GM19328 (cell line): ENCODE measurements at regions not wholly inside any gene's neighbourhood (a gene's known extent, or its start where the extent isn't known, plus 50 kb on each side); places are given as distances from the start of the nearest gene placed in this dataset.
"Not testable (repeated sequence)": the region's sequence is repeated elsewhere in the genome, so short reads cannot be mapped to it uniquely, and the experiment has no call there.

Source experiments
- ATAC-seq: cut with Tn5 transposase; IDR thresholded peaks from one replicate; pipeline ENCODE4 v1.9.1; 2021; ENCODE audit warnings: mild to moderate bottlenecking, moderate library complexity; ENCODE audit not compliant: unreplicated experiment

DNA sequence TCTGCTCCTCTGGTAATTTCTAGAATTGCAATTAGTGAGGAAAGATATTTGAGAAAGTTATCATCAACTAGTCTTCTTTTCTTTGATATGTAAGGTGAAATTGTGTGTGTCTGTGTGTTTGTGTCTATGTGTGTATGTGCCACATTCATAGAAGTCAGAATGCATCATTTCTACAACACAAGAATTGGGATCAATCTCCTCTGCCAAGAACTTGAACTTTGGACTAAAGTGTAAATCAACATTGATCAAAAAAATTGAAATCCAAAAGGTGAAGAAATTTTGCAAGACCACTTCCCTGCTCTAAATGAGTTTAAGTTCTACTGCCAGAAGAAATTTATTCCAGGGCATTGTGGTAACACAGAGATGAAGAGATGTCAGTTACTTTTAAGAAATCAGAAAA is 1072.8 kb downstream of the GRM8 start:
- ATAC-seq: no peak

GRCh38 chr7:126178865-126179264 is 1073.9 kb downstream of the GRM8 start:
- ATAC-seq: no peak

DNA sequence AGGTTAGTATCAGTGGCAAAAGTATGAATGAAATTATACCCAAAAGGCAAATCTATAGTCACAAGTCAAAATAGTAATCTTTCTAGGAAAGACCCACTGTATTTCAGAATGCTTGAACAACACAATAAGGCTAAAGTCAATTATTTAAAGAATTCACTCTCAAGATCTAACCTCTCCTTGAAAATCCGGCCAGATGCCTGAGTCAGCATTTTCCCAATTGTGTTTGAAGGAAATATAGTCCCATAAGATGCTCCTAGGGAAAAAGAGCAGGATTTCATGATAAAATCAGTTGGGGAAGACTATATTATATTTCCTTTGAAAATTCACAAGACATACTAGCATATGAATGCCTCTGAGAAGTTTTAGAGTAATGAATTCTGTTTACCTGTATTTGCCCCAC is 1075.0 kb downstream of the GRM8 start:
- ATAC-seq: no peak

DNA sequence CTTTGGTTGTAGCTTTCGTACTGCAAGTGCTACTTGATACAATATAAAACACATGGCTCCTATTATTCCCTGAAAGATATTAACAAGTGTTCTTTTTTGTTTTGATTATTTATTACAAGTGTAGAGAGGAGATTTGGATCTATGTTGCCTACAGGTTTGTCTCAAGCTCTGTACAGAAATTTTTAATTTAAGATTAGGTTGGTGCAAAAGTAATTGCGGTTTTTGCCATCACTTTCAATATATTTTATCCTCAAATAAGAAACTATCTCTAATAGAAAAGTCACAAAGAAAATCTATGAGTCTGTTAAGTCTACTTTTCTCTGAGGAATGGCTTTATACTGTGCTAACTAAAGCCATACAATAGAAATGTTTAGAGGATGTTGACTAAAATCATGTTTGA is 1086.1 kb downstream of the GRM8 start:
- no peak for ATAC-seq

DNA sequence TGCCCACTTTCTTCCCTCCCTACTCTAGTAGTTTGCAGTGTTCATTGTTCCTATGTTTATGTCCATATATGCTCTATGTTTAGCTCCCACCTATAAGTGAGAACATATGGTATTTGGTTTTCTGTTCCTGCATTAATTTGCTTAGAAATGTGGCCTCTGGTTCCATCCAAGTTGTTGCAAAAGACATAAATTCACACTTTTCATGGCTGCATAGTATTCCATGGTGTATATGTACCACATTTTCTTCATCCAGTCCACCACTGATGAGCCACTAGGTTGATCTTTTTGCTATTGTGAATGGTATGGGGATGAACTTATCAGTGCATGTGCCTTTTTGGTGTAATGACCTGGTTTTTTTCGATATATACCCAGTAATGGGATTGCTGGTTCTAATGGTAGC is 1089.1 kb downstream of the GRM8 start:
- ATAC-seq: no peak

GRCh38 chr7:126157391-126157790 is 1095.3 kb downstream of the GRM8 start:
- no peak for ATAC-seq

GRCh38 chr7:126150278-126150958 is 1102.3 kb downstream of the GRM8 start:
- no peak for ATAC-seq

- no peak for ATAC-seq
Measured at GRCh38 chr7:126140858-126141466, 1111.8 kb downstream of the GRM8 start.

GRCh38 chr7:126119981-126120380 is 1132.8 kb downstream of the GRM8 start:
- no peak for ATAC-seq

DNA sequence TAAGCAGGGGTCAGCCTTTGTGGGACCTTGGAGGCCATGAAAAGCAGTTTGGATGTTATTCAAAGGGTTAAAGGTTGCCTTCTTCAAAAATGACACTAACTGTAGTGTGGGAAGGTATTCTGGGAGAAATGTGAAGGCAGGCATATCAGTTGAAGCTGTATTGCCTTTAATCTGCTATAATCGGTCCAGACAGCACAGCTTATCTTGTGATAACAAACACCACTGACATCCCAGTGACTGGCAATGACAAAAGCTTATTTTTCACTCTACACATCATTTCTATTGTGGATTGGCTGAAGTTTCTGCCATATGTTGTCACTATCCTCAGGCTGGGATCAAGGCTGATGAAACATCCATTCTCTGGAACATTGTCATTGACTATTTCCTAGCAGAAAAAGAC is 1149.2 kb downstream of the GRM8 start:
- no peak for ATAC-seq

GRCh38 chr7:126083014-126083413 is 1153.4 kb upstream of the POT1 start:
- ATAC-seq: no peak

DNA sequence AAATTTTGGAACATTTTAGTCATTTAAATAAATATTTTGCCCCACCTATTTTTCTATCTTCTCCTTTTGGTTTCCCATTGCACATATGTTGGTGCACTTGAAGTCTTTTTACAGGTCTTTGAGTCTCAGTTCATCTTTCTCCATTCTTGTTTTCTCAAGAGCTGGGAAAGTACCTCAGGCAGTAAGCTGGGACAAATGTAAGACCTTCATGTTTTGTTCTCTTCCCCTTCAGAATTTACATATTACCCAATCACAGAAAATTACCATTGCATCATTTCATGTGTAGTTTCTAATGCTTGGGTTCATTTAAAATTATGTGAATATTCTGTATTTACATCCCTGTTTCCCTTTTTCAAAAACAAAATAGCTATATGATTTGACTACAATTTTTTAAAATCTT is 1150.0 kb upstream of the POT1 start:
- no peak for ATAC-seq

DNA sequence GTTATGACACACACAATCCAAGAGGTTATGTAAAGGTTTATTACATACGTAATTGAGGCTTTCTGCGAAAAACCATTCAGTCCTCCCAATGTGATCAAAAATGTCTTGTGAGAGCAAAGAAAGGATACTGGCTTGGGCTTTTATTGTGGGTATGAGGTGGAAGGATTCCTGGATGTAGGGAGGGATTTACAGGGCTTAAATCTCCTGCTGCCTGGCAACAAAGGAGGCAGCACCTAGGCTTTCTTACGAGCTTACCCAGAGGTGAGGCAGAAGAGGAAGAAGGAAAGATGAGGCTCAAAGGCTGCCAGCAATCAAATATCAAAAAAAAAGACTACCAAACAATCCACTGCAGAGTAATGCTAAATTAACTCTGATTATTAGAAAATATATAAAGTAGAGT is 1149.5 kb upstream of the POT1 start:
- ATAC-seq: no peak

GRCh38 chr7:126065766-126066165 is 1136.1 kb upstream of the POT1 start:
- ATAC-seq: no peak

DNA sequence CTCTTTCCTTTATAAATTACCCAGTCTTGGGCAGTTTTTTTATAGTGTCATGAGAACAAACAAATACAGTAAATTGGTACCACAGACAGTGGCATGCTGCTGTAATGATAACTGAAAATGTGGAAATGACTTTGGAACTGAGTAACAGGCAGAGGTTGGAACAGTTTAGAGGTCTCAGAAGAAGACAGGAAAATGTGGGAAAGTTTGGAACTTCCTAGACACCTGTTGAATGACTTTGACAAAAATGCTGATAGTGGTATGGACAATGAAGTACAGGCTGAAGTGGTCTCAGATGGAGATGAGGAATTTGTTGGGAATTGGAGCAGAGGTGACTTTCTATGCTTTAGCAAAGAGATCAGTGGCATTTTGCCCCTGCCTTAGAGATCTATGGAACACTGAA is 1128.4 kb upstream of the POT1 start:
- ATAC-seq: no peak

GRCh38 chr7:126056613-126057012 is 1127.0 kb upstream of the POT1 start:
- ATAC-seq: not testable (repeated sequence)

DNA sequence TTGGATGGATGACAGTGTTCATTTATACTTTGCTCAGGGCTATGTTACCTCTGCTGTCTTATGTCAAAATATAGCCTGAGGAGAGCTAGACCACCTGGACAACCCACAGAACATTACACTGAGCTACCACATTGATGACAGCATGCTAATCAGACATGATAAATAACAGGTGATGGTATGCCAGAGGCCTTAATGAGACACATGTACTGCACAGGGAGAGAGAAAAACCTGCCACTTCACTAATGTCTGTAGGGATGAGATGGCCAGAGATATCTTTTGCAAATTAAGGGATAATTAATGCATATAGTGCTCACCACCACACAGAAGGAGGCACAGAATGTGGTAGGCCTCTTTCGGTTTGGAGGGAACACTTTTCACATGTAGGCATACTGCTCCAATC is 1122.6 kb upstream of the POT1 start:
- no peak for ATAC-seq

GRCh38 chr7:126044662-126045061 is 1115.0 kb upstream of the POT1 start:
- ATAC-seq: no peak

DNA sequence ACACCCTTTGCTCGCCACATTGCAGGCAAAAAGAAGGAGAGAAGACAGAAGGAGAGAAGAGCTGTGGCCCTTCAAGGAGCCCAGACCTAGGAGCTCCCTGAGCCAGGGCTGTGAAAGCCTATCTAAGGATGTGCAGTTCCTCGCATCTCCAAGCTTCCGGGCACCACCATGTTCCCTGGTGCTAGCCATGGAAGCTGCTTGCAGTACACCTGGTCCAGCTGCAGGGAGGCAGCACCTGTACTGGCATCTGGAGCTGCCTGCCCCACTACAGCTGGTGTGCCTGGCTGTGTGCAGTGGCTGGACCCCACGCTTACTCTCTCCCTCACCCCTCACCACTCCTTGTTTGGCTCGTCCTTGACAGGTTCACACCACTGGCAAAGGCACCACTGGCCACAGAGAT is 1111.8 kb upstream of the POT1 start:
- no peak for ATAC-seq

- no peak for ATAC-seq
Measured at GRCh38 chr7:126040114-126041045, 1110.8 kb upstream of the POT1 start.

GRCh38 chr7:126026421-126027088 is 1096.9 kb upstream of the POT1 start:
- no peak for ATAC-seq
